Activated CD4-positive, CD25-positive, alpha-beta regulatory T cell (primary cell): ENCODE measurements at regions not wholly inside any gene's neighbourhood (a gene's known extent, or its start where the extent isn't known, plus 50 kb on each side); places are given as distances from the start of the nearest gene placed in this dataset.
A peak's percentile ranks its signal among the peaks of the same experiment; 100 is the strongest.
"Not testable (repeated sequence)": the region's sequence is repeated elsewhere in the genome, so short reads cannot be mapped to it uniquely, and the experiment has no call there.

Experiments
- DNase-seq, 4 experiments: peaks; one replicate each; lab custom pipeline; 2025; lab: John Stamatoyannopoulos, UW

GRCh38 chr14:98909251-98909944 lies 362.6 kb downstream of the BCL11B start:
- no peak for DNase-seq

GRCh38 chr14:98910061-98910460 lies 361.9 kb downstream of the BCL11B start:
- no peak for DNase-seq

- DNase-seq = no peak
Measured at GRCh38 chr14:98912655-98913054, 359.3 kb downstream of the BCL11B start.

- no peak for DNase-seq
Measured at GRCh38 chr14:98913967-98914650, 357.9 kb downstream of the BCL11B start.

- no peak for DNase-seq
Measured at GRCh38 chr14:98914942-98915341, 357.1 kb downstream of the BCL11B start.

- no peak for DNase-seq
Measured at GRCh38 chr14:98915625-98916024, 356.4 kb downstream of the BCL11B start.

- DNase-seq = no peak
Measured at GRCh38 chr14:98916036-98916435, 356.0 kb downstream of the BCL11B start.

- no peak for DNase-seq
Measured at GRCh38 chr14:98916476-98916875, 355.5 kb downstream of the BCL11B start.

- no peak for DNase-seq
Measured at GRCh38 chr14:98919434-98919833, 352.6 kb downstream of the BCL11B start.

GRCh38 chr14:98921306-98921705 lies 350.7 kb downstream of the BCL11B start:
- not testable (repeated sequence) for DNase-seq

GRCh38 chr14:98923596-98923995 lies 348.4 kb downstream of the BCL11B start:
- DNase-seq = no peak

GRCh38 chr14:98924046-98924445 lies 348.0 kb downstream of the BCL11B start:
- DNase-seq = no peak

- DNase-seq = no peak
Measured at GRCh38 chr14:98925354-98926040, 346.5 kb downstream of the BCL11B start.

GRCh38 chr14:98926146-98926545 lies 345.9 kb downstream of the BCL11B start:
- DNase-seq = no peak

- no peak for DNase-seq
Measured at GRCh38 chr14:98926801-98927200, 345.2 kb downstream of the BCL11B start.

GRCh38 chr14:98927986-98928385 lies 344.0 kb downstream of the BCL11B start:
- no peak for DNase-seq

GRCh38 chr14:98928418-98928817 lies 343.6 kb downstream of the BCL11B start:
- DNase-seq = no peak

GRCh38 chr14:98931126-98931525 lies 340.9 kb downstream of the BCL11B start:
- DNase-seq = no peak

- peak in 2 of 4 experiments; percentile 47 to 55 for DNase-seq
Measured at GRCh38 chr14:98931911-98932310, 340.1 kb downstream of the BCL11B start.

GRCh38 chr14:98932431-98933325 lies 339.3 kb downstream of the BCL11B start:
- no peak for DNase-seq

GRCh38 chr14:98934569-98934968 lies 337.4 kb downstream of the BCL11B start:
- DNase-seq = not testable (repeated sequence)

- no peak for DNase-seq
Measured at GRCh38 chr14:98935921-98936320, 336.1 kb downstream of the BCL11B start.
